Lung (tissue), 11 donors: ENCODE measurements at regions not wholly inside any gene's neighbourhood (a gene's known extent, or its start where the extent isn't known, plus 50 kb on each side); places are given as distances from the start of the nearest gene placed in this dataset.
"Not testable (repeated sequence)": the region's sequence is repeated elsewhere in the genome, so short reads cannot be mapped to it uniquely, and the experiment has no call there.

Experiments
- ATAC-seq: fragments of 200-7000 bp; cut with Tn5 transposase; one replicate; pipeline ENCODE4 v1.9.1; 2020; ENCODE audit warnings: moderate number of reproducible peaks; ENCODE audit not compliant: insufficient read depth, low FRiP score
- DNase-seq, 3 donors: peaks; one replicate each; pipeline ENCODE4 v3.0.0-alpha.2; 2013 to 2017
- H3K27ac ChIP-seq, 2 donors: one replicate each; pipeline ENCODE4 v1.5.1; 2013; ENCODE audit warnings: mild to moderate bottlenecking in 2 of 2, moderate library complexity in 2 of 2, control low read depth in 1 of 2, inconsistent platforms in 1 of 2, low read depth in 1 of 2, low read length in 1 of 2
- H3K27me3 ChIP-seq, 3 donors: one replicate each; pipeline ENCODE4 v1.5.1; 2013; ENCODE audit warnings: low read length in 2 of 3; ENCODE audit not compliant: control insufficient read depth in 3 of 3, insufficient read depth in 3 of 3
- H3K36me3 ChIP-seq, 4 donors: one replicate each; pipeline ENCODE4 v1.5.1; 2013; ENCODE audit warnings: low read length in 4 of 4, mild to moderate bottlenecking in 1 of 4, moderate library complexity in 1 of 4; ENCODE audit not compliant: control insufficient read depth in 4 of 4, insufficient read depth in 4 of 4
- H3K4me1 ChIP-seq, 5 donors: one replicate each; pipeline ENCODE4 v1.5.1; 2013; ENCODE audit warnings: low read length in 5 of 5, mild to moderate bottlenecking in 2 of 5, moderate library complexity in 1 of 5; ENCODE audit not compliant: control insufficient read depth in 5 of 5, insufficient read depth in 5 of 5
- H3K4me3 ChIP-seq: one replicate; pipeline ENCODE4 v1.5.1; 2013; ENCODE audit warnings: mild to moderate bottlenecking, control low read depth, moderate library complexity
- H3K9ac ChIP-seq, 2 donors: one replicate each; pipeline ENCODE4 v1.5.1; 2013; ENCODE audit warnings: low read length in 2 of 2, control low read depth in 1 of 2; ENCODE audit not compliant: insufficient read depth in 1 of 2
- H3K9me3 ChIP-seq, 4 donors: one replicate each; pipeline ENCODE4 v1.5.1; 2013; ENCODE audit warnings: low read length in 3 of 4, mild to moderate bottlenecking in 1 of 4, moderate library complexity in 1 of 4; ENCODE audit not compliant: control insufficient read depth in 4 of 4, insufficient read depth in 3 of 4
- WGBS, 2 donors: extraction: QIAGEN DNeasy Blood & Tissue Kit; methylation state at CpG; one replicate each; pipeline ENCODE4 v1.1.7; 2013; 5-methylcytosine and 5-hydroxymethylcytosine counted together
- TF ChIP-seq, protein P1 (sequence below): IDR thresholded peaks from 2 replicates; pipeline ENCODE4 v1.5.1; 2012; ENCODE audit warnings: mild to moderate bottlenecking; ENCODE audit errors: control extremely low read depth, extremely low read depth
- donor health status: control.
- donor health status: control.
- donor health status: Bipolar disorder and iron deficiency.
- donor health status: healthy.
- donor health status: DM: yes; HTN: yes; CAD: no.

DNA sequence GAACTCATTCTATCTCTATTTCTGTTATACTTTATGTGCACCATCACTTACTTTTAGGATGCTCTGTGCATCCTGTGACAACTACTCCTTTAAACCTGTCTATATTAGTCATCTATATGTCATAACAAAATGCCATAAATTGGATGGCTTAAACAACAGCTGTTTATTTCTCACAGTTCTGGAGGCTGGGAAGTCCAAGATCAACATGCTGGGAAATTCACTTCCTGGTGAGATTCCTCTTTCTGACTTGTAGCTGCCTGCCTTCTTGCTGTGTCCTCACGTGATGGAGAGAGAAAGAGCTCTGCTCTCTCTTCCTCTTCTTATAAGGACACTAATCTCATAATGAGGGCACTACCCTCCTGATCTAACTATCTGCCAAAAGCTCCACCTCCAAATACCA, 62.3 kb upstream of the RCOR3 start:
- WGBS, 2 donors, result 52 to 85% methylated on average over 1 of the region's 1 CpG
- no peaks in the 10 kb centered on the region for H3K27me3 ChIP-seq
- H3K9me3 ChIP-seq, result no peaks in the 10 kb centered on the region
- no peak overlapping the region for H3K4me3 ChIP-seq
- no peak overlapping the region for H3K27ac ChIP-seq
- ATAC-seq, result no peak
- no peak overlapping the region for H3K9ac ChIP-seq
- TF ChIP-seq, protein P1, sequence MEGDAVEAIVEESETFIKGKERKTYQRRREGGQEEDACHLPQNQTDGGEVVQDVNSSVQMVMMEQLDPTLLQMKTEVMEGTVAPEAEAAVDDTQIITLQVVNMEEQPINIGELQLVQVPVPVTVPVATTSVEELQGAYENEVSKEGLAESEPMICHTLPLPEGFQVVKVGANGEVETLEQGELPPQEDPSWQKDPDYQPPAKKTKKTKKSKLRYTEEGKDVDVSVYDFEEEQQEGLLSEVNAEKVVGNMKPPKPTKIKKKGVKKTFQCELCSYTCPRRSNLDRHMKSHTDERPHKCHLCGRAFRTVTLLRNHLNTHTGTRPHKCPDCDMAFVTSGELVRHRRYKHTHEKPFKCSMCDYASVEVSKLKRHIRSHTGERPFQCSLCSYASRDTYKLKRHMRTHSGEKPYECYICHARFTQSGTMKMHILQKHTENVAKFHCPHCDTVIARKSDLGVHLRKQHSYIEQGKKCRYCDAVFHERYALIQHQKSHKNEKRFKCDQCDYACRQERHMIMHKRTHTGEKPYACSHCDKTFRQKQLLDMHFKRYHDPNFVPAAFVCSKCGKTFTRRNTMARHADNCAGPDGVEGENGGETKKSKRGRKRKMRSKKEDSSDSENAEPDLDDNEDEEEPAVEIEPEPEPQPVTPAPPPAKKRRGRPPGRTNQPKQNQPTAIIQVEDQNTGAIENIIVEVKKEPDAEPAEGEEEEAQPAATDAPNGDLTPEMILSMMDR, result no peak
- no peaks in the 10 kb centered on the region for H3K4me1 ChIP-seq
- no peak for DNase-seq
- no peaks in the 10 kb centered on the region for H3K36me3 ChIP-seq

DNA sequence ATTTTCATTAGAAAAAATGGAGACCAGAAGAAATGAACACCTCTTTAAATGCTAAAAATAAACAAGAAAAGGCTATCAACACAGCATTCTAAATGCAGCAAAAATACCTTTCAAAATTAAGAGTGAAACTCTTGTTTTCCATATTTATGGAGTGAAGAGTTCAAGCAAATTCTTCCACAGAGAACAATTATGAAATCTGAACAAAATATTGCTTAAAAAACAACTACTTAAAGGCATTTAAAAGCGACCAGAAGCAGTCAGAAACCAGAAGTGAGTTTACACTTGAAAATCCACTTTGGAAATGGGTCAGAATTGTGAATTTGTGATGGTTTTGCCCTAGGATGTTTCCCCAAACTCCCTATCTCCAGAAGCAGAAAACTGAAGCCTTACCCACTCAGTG, 60.9 kb upstream of the KCNH1 start:
- H3K9ac ChIP-seq, result no peak overlapping the region
- H3K27ac ChIP-seq, result no peak overlapping the region
- H3K27me3 ChIP-seq, result no peaks in the 10 kb centered on the region
- H3K9me3 ChIP-seq, result no peaks in the 10 kb centered on the region
- DNase-seq (no peak), ATAC-seq (no peak)
- 38 to 65% methylated on average over 1 of the region's 1 CpG for WGBS, 2 donors
- TF ChIP-seq, protein P1, result no peak
- no peaks in the 10 kb centered on the region for H3K36me3 ChIP-seq
- no peak overlapping the region for H3K4me3 ChIP-seq
- H3K4me1 ChIP-seq, result no peaks in the 10 kb centered on the region

DNA sequence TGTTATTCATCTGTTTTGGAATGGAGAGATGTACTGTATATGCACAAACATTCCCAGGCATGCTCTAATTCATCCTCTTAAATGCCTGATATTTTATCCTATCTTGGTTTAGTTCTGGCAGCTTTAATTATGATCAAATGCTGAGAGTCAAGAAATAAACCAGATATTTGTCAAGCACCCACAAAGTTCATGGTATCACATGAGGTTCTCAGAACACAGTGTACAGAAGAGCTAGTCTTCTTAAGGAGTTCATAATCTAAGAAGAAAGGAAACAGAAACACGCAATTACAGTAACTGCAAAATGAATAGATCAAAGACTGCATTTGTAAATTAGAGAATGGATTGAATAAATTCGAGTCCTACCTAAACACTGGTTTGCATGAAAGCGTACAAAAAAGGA, 58.3 kb upstream of the KCNH1 start:
- Histone ChIP-seq H3K9me3 (peaks cover 0 to 1% (median 0%) of the 10 kb centered on the region in 4 donors), H3K9ac (no peak overlapping the region), H3K36me3 (no peaks in the 10 kb centered on the region), H3K27ac (no peak overlapping the region), H3K27me3 (no peaks in the 10 kb centered on the region), H3K4me3 (no peak overlapping the region), H3K4me1 (no peaks in the 10 kb centered on the region)
- TF ChIP-seq, protein P1, result no peak
- no peak for ATAC-seq
- 83 to 94% methylated on average over 3 of the region's 3 CpGs for WGBS, 2 donors
- DNase-seq, result no peak

DNA sequence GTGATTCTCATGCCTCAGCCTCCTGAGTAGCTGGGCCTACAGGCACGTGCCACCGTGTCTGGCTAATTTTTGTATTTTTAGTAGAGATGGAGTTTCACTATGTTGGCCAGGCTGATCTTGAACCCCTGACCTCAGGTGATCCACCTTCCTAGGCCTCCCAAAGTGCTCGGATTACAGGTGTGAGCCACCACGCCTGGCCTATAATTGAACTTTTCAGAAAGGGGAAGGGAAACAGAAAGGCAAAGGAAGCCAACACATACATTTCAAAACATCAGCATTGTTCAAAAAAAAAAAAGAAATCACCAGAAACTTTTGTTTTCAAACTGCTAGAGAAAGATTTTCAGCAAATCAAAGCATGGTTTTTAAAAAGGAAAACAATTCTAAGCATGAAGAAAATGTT, 54.8 kb upstream of the KCNH1 start:
- not testable (repeated sequence) for H3K27ac ChIP-seq, ATAC-seq, H3K4me3 ChIP-seq, DNase-seq, H3K9ac ChIP-seq, H3K36me3 ChIP-seq, H3K4me1 ChIP-seq, H3K27me3 ChIP-seq, H3K9me3 ChIP-seq
- 73 to 81% methylated on average over 4 of the region's 4 CpGs for WGBS, 2 donors
